KG1 (cell line): ENCODE measurements at regions not wholly inside any gene's neighbourhood (a gene's known extent, or its start where the extent isn't known, plus 50 kb on each side); places are given as distances from the start of the nearest gene placed in this dataset.

Experiments used
- DNase-seq: peaks from one replicate; lab custom pipeline; 2025; lab: John Stamatoyannopoulos, UW

DNA sequence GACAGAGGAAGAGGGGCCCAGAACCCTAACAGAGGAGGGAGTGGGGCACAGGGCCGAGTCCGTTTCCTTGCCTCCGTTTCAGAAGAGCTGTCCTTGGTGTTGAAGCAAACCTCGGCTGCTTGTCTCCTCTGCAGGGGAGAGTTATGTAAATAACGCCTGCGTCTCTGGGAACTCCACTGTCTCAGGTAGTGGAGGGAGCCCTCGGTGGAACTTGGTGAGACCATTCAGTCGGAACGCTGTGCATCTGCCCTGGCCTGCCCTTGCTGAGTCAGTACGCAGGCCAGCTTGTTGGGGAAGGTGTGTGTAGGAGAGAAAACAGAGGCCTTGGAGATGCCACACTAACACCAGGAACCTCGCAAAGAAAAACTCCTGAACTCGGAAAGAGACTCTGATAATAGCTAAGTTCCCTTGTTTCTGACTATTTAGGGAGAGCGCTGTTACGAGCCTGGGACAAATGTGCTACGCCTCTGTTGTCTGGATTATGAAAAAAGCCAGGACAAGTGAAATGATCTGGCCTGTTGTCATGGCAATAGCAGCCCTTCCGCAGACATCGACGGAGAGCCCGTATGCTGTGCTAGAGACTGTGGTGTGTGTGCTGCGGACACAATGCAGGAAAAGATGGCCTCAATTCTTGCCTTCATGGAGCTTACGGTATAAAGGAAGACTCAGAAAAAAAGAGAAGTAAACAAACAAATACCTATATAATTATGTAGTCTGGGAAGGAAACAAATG is 94.6 kb upstream of the AKT3 start:
- no peak for DNase-seq

DNA sequence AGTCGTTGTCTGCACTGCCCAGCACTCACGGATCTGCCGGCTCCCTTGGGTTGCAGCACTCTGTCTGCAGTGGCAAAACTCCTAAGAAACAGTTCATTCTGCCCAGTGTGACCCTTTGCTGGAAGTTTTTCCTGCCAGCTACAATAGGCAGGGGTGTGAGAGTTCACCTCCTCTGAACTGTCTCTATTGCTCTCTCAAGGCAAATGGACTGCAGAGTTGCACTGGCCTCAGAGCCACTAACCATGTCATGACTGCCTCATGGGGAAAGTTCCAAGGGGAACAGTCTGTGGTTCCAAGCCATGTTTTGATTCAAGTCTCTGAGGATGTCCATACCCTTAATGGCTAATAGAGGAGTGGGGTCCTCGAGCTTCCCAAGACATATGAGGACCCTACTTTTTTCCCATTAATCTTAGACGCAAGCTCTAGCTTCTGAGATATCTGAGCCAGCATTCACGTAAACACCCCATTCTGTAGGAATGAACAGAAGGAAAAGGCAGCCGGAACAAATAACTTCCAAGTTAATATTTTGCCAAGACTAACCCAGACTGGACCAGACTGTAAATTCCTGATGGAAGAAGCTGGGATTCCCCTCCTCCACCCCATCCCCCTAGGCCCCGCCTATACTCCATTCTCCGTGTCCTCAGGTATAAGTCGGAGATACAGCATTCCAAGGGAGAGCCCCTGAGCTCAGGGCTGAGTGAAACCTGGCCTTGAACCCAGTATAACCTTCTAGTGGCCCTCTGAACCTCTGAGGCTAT is 93.8 kb upstream of the AKT3 start:
- DNase-seq = no peak

GRCh38 chr1:243942196-243943150 is 92.4 kb upstream of the AKT3 start:
- DNase-seq = no peak

DNA sequence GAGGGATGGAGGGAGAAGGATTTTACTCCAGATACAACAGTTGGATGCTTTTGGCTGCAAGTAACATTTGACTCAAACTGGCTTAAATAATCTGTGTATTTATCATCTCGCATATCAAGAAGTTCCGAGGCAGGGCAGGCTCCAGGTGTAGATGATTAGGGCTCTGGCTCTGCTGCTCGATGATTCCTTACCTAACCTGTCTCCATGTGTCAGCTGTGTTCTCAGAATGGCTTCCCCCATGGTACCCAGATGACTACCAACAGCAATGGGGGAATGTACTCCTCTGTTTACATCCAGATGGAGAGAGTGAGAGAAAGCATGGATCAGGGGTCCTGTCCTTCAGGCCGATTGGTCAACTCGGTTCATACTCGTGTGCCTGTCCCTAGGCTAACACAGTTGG is 90.4 kb upstream of the AKT3 start:
- no peak for DNase-seq

- DNase-seq = no peak
These were observed 89.3 kb upstream of the AKT3 start for GRCh38 chr1:243939167-243939848.

DNA sequence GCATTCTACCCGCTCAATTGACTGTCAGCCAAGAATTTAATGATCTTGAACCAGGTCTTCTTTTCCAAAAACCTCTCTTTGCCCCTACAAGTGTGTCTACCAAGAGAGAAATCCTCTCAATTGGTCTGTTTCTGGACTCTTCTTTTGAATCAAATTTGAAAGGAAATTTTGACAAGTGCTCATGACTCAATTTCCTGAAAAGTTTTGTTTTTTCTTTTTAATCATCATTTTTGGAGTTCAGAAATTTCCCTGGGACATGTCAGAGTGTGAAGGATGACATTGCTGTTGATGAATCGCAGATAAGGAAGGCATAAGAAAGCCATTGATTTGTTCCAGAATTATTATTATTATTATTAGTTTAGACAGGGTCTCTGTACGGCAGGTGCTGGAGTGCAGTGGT is 88.2 kb upstream of the AKT3 start:
- no peak for DNase-seq

DNA sequence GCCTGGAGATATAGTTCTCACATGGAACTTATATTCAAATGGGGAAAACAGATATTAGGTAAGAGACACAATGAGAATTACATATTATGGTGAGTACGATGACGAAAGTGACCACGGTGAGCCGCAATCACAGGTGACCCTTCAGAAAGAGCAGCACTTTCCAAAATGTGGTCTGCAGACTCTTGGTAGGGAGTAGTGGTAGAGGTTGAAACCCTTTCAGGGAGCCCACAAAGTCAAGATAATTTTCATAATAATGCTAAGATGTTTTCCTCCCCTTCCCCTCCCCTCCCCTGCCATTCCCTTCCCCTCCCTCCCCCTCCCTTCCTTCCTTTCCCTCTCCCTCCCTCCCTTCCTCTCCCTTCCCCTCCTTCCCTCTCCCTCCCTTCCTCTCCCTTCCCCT is 83.5 kb upstream of the AKT3 start:
- DNase-seq = no peak

GRCh38 chr1:243931957-243932356 is 81.9 kb upstream of the AKT3 start:
- DNase-seq = no peak

DNA sequence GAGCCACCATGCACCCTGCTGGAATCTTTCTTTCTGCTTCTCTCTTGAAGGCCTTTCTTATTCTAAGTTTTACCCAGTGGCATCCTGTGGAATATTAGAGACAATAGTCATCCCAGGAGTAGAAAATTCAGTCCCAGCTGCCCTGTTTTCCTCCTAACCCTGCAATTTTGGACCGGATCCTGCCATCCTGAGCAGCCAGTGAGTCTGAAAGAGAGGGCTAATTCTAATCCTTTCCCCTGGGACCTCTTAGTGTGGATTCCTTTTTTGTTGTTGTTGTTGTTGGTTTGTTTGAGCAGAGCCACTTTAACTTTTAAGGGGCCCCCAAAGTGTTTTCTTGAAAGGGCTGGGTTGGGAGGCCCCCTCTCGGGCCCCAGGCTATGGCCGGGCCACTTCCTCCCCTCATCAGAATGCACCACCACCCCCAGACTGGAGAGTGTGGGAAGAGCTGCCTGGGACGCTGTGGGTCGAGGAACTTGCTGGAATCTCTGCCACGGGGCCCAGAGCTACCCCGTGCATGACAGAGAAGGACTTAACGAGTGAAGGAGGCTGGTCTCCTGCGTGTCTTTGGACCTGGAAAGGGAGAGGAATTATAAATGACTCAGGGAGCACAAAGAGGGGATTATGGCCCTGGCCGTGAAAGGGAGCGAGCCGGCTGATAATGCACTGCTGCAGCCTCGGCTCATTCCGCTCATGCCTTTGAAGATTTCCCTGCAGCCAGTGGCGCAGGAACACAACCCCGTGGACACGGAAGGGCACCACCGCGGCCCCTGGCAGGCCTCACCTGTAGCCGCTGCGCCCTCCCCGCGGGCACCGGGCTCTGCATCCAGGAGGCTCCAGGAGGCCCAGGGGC is 81.0 kb upstream of the AKT3 start:
- DNase-seq = no peak

DNA sequence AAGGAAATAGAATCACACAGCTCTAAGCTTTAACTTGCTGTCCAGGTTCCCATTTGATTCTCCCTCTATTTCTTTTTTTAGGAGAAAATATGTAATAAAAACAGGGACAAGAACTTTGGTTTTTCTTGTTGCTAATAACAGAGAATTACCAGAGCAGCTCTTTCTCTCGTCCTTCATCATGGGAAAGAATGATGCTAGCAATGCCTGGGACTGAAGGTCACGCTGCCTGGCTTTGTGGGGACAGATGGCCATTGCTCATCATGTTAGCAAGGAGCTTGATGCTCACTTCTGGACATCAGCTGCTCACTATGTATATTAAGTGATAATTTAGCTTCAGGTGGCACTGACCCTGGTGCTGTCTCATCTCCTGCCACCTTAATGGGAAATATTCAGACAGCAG is 77.3 kb upstream of the AKT3 start:
- DNase-seq = no peak

- no peak for DNase-seq
These were observed 76.8 kb upstream of the AKT3 start for GRCh38 chr1:243926803-243927245.

DNA sequence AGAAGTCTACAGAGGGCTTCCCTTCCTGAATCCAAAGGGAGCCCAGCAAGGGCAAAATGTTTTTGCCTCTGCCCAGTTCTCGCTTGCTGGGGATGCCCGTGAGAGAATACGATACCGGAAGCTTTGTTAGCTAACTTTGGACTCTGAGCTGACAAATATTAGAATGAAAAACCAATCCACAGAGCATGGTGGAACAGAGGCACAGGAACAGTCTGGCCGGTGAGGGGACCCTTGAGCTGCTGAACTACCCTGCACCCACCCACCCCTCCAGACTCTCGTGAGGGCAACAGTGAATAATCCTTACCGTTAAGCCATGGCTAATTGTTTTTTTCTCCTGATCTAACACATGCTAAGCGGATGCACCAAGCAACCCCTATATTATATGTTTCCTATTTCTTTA is 76.3 kb upstream of the AKT3 start:
- DNase-seq = no peak

GRCh38 chr1:243924588-243925349 is 74.7 kb upstream of the AKT3 start:
- no peak for DNase-seq

DNA sequence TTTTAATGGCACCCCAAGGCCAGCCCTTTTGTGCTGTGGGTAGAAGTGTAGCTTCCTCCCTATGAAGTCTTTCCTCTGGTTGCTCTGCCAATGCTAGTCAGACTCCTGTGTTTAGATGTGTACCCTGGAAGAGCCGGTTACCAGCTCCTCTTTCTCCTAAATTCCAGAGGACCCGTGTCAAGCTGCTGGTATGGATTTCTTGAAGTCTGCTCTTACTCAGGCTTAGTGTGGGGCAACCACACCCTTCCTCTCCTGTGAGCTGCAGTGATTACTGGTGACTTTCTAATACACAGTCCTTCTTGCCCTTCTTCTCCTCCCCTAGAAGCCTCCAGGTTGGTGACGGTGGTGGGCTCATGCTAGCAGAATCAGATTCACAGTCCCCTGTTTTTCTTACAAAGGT is 74.1 kb upstream of the AKT3 start:
- DNase-seq = no peak

DNA sequence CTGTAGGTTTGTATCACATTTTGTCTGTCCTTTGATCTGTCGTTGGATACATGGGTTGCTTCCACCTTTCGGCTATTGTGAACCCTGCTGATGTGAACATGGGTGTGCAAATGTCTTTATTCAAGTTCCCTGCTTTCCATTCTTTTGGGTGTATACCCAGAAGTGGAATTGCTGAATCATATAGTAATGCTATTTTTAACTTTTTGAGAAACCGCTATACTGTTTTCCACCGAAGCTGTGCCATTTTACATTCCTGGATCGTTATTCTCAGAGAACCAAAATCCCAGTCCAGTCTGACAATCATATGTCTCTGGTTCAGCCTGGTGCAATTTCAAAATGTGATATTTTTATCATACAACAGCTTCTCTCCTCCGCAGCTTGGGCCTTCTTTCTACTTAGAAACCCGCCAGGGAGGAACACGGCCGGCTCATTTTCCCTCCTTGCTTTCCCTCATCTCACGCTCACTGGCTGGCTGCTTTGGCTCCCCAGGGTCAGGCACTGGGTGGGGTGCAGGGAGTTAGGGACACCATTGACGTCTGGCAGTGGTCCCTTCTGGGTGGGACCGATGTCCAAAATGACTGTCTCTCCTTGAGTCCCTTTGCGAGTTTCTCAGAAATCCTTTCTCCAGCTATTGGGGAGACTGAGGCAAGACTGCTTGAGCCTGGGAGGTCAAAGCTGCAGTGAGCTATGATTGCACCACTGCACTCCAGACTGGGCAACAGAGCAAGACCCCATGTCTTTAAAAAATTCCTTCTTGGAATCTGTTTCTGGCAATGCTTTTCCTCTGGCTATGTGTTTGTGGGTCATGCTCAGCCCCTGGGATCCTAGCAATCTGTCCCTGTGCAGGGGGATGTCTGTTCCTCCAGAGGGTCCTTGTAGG is 73.5 kb upstream of the AKT3 start:
- DNase-seq = no peak

DNA sequence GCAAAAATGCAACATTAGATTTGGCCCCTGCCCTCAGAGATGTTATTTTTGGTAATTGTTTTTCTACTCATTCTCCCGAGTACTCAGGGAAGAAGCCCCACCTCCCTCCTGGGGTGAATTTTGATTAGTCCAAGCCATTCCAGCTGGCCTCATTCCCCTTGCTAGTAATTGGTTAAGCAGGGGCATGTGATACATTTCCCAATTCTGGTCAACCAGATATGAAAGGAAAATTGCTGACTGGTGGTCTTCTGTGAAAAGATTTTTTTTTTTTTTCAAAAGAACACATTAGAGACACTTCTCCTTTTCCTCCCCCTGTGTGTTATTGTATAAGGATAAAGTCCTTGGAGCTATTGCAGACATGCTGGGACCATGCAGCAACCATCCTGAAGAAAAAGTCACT is 71.1 kb upstream of the AKT3 start:
- DNase-seq = no peak

DNA sequence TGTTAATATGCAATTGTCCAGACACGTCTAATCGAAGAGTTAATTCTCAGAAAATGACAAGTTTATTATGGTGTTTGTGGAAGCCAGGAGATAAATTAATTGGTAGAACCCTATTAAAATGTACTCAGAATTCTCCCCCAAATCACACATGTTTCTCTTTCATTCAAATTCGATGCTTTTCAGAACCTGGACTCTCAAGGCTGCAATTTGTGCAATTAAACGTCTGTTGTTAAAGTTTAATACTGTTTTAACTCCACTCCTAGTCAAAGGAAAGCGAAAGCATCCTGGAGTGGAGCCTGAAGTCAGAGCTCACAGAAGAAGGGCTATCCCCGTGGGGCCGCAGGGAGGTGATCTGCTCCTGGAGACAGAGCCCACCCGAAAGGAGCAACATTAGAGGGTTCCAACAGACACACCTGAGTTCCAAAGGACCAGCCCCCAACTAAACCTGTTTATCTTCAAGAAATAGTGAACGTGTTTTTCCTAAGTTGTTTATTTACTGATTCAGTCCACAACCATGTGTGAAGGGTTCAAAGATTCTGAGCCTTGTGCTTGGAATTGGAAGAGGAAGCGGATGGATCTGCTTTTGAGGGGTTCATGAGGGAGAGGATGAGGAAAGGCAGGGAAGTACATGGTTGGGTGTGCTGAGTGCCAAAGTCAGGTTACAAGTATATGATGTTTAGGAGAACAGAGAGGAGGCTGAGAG is 68.0 kb upstream of the AKT3 start:
- DNase-seq = no peak

GRCh38 chr1:243917177-243917862 is 67.3 kb upstream of the AKT3 start:
- DNase-seq = no peak
